HG02798 (cell line): ENCODE measurements at regions not wholly inside any gene's neighbourhood (a gene's known extent, or its start where the extent isn't known, plus 50 kb on each side); places are given as distances from the start of the nearest gene placed in this dataset.

ENCODE experiments used
- ATAC-seq: cut with Tn5 transposase; IDR thresholded peaks from one replicate; pipeline ENCODE4 v1.9.1; 2021; ENCODE audit warnings: mild to moderate bottlenecking; ENCODE audit not compliant: unreplicated experiment, poor library complexity

DNA sequence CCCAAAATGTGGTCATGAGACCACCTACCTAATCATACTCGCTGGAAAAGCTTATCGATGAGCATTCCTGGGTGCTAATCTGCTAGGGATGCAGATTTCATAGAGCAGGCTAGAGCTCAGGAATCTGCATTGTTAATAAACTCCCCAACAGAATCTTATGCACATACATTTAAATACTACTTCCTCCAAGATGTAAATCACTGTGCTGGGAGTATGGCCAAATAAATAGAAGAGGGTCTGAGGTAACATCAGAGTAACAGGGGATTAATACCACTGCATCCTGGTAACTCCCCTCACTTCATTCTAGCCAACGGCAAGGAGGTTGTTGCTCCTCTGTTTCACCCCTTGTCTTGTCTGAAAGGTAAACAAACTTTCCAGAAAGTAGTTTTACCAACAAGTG is 118.3 kb upstream of the SEMA6D start:
- ATAC-seq, result no peak

DNA sequence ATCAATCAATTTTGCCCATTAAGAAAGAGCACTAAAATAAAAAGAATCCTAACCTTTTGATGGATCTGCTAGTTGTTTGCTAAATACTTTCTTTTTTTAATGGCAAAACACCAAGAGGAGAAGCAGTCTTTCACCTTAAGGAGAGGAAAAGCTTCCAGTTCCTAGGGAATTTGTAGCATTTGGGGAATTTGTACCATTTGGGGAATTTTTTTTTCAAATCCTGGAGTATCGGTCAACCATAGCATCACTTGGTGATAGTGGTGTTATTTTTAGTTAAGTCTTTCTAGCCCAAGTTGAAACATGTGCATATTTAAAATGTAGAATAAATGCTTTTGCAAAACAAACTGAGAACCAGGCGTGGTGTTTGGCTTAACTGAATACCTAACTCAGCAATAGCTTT is 117.5 kb upstream of the SEMA6D start:
- no peak for ATAC-seq

DNA sequence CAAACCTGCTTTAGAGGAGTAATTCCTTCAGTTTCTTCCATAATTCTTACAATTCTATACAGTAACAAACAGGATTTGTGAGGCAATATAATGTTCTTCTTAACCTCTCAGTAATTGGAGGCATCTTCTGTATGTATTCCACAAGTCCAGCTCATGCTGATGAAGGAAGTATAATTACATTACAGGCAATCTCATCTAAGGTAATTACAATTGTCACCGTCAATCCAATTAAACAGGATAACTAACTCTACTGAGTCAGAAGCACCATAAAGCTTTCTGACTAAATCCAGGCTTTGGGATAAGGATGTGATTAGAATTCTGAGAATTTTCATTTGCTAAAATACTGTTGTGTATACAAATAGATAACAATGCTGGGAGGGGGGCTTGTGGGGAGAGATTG is 115.2 kb upstream of the SEMA6D start:
- no peak for ATAC-seq

DNA sequence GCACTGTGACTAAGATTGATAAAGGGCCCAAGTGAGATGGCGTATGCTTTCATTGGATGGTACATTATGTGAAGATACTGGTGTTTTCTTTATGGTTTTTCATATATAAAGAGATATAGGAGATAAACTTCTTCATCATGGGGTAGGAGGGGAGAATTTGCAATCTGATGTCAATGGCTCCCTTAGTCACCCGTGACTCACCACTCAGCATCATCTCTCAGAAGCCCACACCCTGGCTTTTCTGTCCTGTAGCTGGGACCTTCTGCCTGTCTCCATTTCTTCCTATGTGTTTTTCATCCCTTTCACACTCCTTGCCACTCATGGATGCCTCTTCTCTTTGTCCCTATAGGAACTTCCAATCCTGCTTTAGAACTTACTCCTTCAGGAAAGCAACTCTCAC is 114.3 kb upstream of the SEMA6D start:
- no peak for ATAC-seq

DNA sequence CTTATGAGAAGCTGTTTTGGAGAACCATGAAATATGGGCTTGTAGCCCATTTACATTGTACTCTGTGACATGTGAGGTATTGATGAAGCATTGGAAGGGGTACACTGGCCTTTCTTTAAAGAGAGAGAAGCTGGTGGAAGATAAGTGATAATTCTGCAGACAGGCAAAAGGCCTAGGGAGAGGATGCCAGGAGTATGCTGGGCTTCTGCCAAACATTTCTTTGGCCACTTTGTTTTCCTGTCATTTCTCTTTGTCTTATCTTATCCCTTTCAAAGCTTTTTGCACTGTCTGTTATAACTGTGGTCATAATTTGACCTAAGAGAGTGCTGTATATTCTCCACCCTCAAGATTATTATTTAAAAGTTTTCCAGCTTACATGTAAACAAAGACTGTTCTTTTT is 109.6 kb upstream of the SEMA6D start:
- no peak for ATAC-seq

DNA sequence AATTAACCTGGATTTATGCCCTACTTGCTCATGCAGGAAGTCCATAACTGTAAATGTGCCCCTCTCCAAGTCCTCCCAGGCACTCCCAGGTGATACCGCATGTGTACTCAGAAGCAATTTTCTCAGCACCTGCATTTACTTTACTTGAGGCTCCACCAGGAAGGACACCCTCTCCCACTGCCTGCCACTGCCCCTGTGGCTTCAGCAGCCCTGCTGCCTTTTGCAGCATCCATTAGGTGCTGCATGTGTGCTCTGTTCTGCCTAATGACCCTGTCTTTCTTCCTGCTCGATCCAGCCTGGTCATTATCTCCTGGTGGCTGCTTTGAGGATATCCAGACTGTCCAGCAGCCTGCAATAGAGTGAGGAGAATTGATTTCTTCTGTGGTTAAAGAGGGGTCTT is 107.6 kb upstream of the SEMA6D start:
- no peak for ATAC-seq

DNA sequence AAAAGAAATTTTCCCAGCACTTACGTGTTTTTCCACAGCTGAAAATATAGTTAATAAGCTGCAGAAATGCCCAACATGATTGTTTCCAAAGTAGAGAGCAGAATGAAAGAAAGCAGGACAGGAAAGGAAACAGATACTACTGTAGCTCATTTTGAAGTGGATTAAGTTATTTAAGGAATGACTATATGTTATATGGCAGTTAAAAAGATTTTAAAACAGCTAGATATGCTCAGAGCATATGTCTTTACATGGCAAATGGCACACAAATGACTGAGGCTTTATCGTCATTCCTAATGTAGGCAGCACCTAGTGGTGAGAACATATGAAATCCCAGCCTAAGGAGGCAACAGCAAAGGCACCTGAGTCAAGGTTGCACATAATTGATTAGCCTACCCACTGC is 106.6 kb upstream of the SEMA6D start:
- ATAC-seq, result no peak

DNA sequence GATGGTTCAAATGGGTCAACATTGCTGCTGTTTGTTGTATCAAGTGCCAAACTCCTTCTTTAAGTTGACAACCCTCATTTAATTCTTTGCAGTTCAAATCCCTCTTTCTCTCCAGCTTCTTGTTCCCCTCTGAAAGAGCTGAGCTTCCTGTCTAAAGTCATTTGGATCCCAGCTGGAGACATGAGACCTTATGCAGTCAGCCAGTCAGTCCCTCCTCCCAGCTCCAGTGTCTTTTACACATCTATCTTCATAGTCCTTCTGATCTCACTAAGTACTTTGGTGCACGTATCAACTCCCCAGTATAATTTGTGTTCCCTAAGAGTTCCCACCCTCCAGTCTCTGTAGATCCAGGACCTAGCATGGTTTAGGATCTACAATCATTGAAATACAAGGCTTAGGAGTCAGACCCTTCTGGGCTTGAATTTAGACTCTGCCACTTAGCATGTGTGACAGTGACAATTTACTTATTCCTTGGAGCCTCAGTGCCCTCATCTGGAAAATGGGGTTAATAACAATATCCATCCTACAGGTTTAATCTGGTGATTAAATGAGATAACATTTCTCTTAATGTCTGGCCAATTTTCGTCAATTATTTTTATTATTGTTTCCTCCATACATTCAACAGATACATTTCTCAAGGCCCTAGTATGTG is 102.8 kb upstream of the SEMA6D start:
- no peak for ATAC-seq

DNA sequence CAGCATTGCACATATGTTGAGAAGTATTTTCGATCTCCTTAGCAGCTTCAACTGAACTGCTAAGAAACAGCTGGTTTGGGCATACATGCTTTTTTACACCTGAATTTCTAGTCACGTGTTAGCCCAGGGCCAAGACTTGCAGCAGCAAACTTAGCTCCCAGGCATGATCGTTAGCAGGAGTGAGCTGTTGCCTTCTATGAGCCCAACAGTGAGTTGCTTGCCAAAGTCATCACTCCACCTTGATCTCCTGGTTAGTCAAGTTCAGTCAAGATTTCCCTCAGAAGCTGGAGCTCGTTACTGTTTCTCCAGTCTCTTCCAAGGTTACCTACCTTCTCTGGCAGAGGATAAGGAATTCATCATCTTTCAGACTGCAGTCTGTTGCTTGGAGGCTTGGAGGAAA is 100.4 kb upstream of the SEMA6D start:
- ATAC-seq, result no peak

DNA sequence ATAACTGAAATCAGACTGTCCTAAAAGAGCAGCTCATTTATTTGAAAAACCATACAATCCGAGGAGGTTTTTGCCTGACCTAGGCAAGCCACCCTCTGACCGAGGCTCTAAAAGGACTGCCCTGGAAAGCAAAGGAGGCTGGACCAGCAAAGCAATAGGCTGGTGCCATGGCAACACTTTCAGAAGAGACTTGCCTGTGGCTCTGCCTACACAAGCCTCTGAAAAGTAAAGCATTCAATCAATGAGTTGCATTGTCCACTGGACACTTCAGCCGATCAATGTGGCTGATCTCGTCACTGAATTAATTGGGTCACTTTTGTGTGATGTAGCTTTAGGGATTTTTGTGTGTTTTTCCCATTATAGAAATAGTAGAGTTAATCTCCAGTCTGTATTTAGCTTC is 99.1 kb upstream of the SEMA6D start:
- ATAC-seq, result no peak

DNA sequence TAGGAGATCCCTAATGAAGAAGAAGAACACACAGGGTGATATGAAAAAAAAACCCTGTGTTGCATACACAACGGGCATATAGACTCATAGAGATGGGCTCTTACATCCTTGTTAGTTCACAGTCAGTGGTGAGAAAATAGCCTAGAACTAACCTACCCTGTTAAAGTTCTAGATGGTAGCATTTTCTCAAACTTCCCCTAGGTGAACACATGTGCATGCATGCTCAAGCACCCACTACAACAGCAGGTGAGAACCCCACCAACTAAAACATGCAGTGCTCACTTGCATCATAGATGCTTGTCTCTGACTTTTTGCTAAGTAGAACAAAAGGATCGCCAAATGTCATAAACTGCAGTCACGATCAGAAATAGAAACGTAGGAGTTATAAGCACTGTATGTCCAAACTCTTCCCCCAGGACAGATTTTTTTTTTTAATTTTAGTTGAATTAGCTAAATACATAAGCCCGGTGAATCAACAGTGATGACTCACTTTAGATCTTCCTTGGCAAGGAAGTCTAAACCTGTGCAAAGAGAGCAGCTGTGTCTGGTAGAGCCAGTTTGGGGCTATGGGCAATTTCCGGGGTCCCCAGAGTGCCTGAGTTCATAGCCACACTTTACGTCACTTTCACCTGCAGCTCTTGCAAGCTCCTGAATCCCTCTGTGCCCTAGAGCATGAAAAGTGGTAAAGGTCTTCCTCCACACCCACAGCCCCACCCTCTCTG is 96.2 kb upstream of the SEMA6D start:
- no peak for ATAC-seq

DNA sequence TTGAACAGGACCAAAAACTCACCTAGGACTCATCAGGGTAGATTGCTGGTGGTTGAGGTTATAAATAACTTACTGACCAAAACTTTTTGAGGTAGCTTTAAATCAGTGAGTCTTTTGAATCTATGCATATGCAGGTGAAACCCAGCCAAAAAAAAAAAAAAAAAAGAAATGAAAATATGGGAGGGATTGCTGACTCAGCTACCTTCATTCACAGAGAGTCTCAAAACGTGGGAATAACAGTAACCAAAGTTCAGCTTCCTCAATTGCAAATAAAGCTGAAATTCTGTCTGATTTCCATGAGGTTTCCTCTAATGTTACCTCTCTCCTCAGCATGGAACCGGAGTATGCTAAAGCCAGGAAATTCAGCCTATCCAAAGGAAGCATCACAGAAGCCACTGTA is 95.2 kb upstream of the SEMA6D start:
- no peak for ATAC-seq

DNA sequence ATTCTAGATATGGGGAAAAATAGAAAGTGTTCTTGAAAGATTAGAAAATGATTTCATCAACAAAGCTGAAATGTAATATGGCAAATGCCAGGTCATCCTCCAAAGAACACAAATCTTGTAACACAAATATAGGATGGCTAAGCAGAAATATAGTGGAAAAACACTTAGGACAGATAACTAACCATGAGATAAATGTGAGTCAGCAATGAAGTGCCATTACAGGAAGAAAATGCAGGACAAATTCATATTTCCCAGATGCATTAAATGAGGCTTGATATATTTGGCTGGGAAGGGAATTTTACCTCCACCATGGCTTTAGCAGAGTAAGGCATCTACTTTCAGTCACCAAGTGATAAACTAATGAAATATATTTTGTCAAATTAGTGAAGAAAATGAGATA is 92.8 kb upstream of the SEMA6D start:
- ATAC-seq, result no peak

DNA sequence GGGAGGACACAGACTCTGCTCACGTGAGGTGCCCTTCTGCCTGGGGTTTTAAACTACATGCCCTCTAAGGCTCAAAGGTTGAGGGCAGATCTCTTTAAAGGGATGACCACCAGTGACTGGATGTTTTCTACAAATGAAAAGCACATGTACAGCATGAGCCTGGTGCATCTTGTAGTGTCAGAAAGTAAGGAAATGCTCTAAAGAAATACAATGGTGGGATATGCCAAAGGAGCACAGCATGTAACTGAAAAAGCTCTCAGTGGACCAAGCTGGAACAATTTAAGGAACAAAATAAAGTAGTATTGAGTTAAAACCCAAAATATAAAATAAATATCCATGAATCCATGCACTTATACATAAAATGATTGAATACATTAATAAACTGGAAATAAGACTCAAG is 78.3 kb upstream of the SEMA6D start:
- no peak for ATAC-seq

DNA sequence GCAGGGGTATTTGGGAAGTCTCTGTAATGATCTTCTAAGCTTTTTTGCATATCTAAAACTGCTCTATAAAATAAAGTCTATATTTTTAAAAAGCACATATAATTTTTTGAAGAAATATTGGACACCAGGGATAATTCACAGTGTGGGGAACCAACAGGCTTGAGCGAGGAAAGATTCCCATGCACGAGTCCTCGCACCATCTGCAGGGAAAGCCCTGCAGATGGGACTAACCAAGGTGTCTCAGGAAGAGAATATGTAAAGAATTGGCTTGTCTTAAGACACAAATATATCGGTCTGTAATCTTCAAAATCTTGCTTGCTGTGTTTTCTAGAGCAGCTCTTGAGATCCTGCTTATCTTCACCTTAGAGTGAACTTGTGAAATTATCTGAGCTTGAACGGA is 77.2 kb upstream of the SEMA6D start:
- ATAC-seq, result no peak

DNA sequence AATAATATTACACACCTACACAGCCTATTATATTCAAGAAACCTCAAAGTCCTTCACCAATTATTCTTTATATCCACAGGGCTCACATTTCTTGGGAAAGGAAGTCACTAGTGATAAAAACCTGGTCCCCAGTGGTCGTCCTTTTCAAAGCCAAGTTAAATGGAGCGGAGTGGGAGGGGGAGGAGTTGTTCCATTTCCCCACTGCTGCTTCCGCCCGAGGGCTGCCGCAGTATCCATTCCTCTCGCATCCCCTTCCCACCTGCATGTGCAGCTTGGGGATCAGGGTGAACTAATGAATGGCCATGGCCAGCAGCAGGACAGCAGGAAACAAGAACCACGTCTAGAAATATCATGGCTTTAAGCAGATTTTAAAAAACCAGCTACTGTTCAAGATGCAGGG is 76.4 kb upstream of the SEMA6D start:
- ATAC-seq, result no peak

DNA sequence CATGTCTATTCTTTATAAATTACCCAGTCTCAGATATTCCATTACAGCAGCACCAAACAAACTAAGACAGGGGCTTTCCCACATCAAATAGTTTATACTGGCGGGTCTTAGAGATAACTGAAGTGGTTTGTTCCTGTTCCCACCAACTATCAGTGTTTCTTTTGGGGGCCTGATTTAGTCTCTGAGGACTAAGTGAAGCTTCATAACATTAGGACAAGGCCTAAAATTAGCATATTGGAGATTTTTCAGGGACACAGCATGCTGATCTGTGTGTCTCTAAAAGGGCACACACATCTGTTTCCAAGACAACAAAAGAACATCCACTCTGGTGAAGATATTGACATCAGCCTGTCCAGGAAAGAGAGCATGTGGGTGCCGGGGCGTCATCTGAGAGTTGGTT is 72.6 kb upstream of the SEMA6D start:
- ATAC-seq, result no peak

DNA sequence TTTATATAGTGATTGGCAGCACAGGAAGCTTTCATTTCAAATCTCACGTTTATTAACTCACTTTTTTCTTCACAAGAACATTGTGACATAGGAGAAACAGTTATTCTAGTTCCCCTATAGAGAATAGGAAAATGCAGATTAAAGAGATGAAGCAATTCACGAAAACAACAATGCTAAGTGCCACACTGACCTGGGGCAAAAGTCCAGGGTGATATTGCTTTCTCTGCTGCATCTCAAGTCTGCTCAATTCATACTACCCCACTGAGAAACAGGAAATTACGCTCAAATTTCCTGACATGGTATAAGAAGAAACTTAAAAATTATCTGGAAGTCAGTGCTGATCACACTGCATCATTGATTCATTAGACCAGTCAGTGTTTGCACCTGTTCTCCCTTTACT is 66.7 kb upstream of the SEMA6D start:
- ATAC-seq, result no peak

DNA sequence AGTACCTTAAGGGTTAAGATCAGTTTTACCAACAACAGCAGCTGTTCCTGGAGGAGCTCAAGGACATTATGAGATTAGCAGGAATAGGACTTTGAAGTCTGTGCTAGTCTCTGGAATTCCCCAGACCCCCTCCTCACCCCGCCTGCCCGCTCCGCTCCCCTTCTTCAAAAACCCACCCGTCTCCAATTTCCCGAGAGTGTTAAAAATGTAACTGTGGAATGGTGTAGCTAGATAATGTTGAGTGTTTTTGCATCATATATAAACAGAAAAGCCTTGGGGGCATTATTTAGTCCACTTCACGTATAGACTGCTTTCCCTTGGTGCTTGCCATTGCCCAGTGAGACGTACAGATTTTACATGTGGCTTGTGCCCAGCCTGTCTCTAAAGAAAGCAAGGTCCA is 65.0 kb upstream of the SEMA6D start:
- no peak for ATAC-seq

DNA sequence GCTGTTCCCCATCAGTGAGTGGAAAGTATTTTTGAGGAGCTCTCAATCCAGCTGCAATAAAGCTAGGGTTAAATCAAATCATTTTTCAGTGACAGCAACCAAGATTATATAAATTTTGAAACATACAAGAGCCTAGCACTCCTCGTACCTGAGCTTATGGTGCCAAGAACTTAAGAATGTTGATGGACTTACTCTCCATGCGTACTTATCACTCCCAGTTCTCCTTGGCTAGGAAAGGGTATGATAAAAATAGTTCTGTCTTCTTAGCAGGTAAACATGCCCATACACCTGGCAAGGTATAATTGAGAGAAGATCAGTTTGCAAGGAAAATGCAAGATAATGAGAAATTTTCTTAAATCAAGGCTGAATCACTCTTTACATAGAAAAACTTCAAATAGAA is 64.5 kb upstream of the SEMA6D start:
- no peak for ATAC-seq

DNA sequence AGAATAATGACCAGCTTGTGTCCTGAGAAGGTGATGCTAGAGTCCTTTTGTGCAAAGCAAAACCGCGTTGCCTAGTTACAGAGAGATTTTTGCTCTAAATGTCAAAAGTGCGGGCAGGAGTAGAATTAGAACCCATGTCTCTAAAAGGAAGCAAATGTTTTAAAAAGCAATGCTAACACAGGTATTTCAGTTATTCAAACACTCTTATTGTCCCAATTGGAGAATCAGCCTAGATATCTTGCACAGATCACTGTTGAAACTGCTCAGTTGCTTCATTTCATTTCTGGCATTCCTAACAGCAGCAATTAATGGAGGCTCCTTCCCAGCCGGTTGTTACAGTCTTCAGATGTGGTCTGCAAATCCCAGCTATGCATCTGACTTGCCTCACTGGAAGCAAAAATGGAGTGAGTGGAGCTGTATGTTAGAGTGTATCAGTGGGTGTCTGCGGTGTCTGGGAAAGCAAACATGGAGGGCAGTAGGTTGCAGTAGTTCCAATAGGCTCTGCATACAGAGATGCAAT is 55.6 kb upstream of the SEMA6D start:
- ATAC-seq, result no peak

DNA sequence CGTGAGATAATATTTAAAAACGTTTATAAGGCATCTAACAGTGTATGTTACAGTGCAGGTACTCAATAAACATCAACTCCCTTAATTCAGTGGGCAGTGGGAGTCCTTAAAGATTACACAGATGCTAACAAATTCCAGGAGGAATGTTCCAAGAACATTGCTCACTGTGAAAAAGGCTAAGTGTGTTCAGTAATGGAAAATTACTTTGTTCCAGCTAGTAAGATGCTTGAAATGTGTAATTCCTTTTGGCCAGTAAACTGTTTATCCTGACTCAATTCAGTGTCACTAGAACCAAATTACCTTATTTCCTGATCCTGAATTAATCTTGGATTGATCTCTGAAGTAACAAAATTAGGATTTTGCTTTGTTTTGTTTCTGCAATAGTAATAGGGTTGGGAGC is 54.2 kb upstream of the SEMA6D start:
- ATAC-seq, result no peak
